Activated CD4-positive, alpha-beta T cell treated with anti-CD3 and anti-CD28 coated beads, Interleukin-2, amount 10 ng/mL, durations not matched to agents 24 days and 14 days (primary cell): ENCODE measurements at regions not wholly inside any gene's neighbourhood (a gene's known extent, or its start where the extent isn't known, plus 50 kb on each side); places are given as distances from the start of the nearest gene placed in this dataset.

ENCODE experiments used
- DNase-seq: peaks from one replicate; pipeline ENCODE4 v3.0.0; 2022
- H3K27ac Mint-ChIP-seq: one replicate; pipeline ENCODE4 v1.8.0; 2022; ENCODE audit warnings: mild to moderate bottlenecking, mixed read lengths
- H3K27me3 Mint-ChIP-seq: one replicate; pipeline ENCODE4 v1.8.0; 2022; ENCODE audit warnings: mixed read lengths
- H3K36me3 Mint-ChIP-seq: one replicate; pipeline ENCODE4 v1.8.0; 2022; ENCODE audit warnings: low read depth, mild to moderate bottlenecking, mixed read lengths
- H3K4me1 Mint-ChIP-seq: one replicate; pipeline ENCODE4 v1.8.0; 2021; ENCODE audit warnings: mixed read lengths
- H3K4me3 Mint-ChIP-seq: one replicate; pipeline ENCODE4 v1.8.0; 2022; ENCODE audit warnings: mild to moderate bottlenecking, moderate library complexity, mixed read lengths
- H3K9me3 Mint-ChIP-seq: one replicate; pipeline ENCODE4 v1.8.0; 2021; ENCODE audit warnings: mixed read lengths
- intact Hi-C: fragments of 100-400 bp; cut with micrococcal nuclease; formaldehyde crosslinking; loops from one replicate; pipeline ENCODE4 v1.15.1; 2023

DNA sequence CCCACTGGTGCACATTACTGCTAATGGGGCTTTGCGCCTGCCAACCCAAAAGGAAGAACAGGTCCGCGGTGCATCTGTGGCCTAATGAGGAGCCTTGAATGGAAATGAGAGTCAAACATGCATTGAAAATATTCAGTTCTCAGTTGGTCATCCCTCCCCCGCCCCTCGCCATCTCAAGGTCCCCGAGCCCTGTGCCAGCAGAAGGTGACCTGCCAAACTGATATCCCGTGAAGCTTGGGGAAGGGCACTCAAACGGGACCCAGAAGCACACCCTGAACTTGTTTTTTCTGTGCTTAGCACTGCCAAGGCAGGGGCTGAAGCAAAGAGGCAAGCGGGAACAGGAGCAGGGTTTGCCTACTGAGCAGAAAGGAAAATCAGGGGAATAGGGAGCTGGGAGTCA lies 67.9 kb upstream of the ZNF648 start:
- intact Hi-C loops = no loop called here
- H3K4me1 Mint-ChIP-seq = no peaks in the 10 kb centered on the region
- DNase-seq = no peak
- no peak overlapping the region for H3K4me3 Mint-ChIP-seq
- no peaks in the 10 kb centered on the region for H3K36me3 Mint-ChIP-seq
- H3K27ac Mint-ChIP-seq = no peak overlapping the region
- no peaks in the 10 kb centered on the region for H3K9me3 Mint-ChIP-seq
- peaks cover 9% of the 10 kb centered on the region for H3K27me3 Mint-ChIP-seq

DNA sequence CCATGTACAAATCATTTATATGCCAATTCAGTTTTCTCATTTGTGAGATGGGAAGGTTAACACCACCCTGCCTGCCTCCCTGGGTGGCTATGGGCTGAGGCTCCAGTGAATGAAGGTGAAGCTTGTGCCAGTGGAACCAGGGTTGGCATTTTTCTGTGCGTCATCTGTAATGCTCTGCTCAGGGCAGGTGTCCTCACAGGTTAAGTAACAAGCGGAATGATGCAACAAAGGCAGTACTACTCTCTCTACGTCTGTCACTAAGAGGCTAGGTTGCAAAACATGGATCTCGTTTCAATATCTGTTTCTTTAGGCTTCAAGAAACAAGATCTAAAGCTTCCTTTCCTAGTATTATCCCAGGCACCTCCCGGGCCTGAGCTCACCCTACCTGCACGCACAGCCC lies 67.0 kb upstream of the ZNF648 start:
- no peaks in the 10 kb centered on the region for H3K36me3 Mint-ChIP-seq
- no peak overlapping the region for H3K4me3 Mint-ChIP-seq
- intact Hi-C loops = no loop called here
- H3K27me3 Mint-ChIP-seq = peaks cover 9% of the 10 kb centered on the region
- DNase-seq = no peak
- H3K9me3 Mint-ChIP-seq = no peaks in the 10 kb centered on the region
- H3K4me1 Mint-ChIP-seq = no peaks in the 10 kb centered on the region
- no peak overlapping the region for H3K27ac Mint-ChIP-seq

DNA sequence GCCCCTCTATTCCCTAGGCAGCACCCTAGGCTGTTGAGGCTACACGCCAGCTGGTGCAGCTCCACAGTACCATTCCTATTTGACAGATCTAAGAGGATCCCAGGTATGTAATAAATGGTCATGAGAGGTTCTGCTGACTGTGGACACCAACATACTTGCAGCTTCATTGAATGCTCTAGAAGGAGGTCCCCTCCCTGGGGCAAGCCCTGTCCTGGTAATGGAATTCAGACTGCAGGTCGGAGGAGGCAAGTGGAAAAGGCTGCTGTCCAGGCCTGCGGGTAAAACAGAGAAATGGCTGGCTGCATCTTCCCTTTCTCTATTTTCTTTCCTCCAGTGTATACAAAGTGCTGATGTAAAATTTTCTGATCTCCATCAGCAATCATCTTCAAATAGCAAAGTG lies 66.1 kb upstream of the ZNF648 start:
- H3K27me3 Mint-ChIP-seq = peaks cover 9% of the 10 kb centered on the region
- H3K4me3 Mint-ChIP-seq = no peak overlapping the region
- intact Hi-C loops = no loop called here
- no peak for DNase-seq
- H3K4me1 Mint-ChIP-seq = no peaks in the 10 kb centered on the region
- no peaks in the 10 kb centered on the region for H3K9me3 Mint-ChIP-seq
- H3K27ac Mint-ChIP-seq = no peak overlapping the region
- H3K36me3 Mint-ChIP-seq = no peaks in the 10 kb centered on the region

- H3K27me3 Mint-ChIP-seq = peaks cover 13% of the 10 kb centered on the region
- no peak overlapping the region for H3K4me3 Mint-ChIP-seq
- intact Hi-C loops = no loop called here
- DNase-seq = no peak
- no peaks in the 10 kb centered on the region for H3K9me3 Mint-ChIP-seq
- no peaks in the 10 kb centered on the region for H3K4me1 Mint-ChIP-seq
- no peaks in the 10 kb centered on the region for H3K36me3 Mint-ChIP-seq
- no peak overlapping the region for H3K27ac Mint-ChIP-seq
These were observed 64.8 kb upstream of the ZNF648 start for GRCh38 chr1:182126272-182126800.

DNA sequence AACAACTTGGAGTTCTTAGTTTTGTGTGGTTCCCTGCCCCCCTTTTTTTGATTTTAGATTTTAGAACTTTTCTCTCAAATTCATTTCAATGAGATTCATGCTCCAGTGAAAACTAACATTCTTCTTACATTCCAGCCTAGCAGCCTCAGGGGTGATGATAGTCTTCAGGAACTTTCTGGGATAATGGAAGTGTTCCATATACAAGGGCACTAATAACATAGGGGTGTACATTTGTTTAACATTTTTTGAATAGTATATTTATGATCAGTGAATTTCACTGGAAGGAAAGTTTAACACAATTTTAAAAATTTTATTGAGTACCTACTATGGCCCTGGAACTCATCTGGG lies 61.4 kb upstream of the ZNF648 start:
- intact Hi-C loops = no loop called here
- DNase-seq = no peak
- H3K4me1 Mint-ChIP-seq = no peaks in the 10 kb centered on the region
- no peak overlapping the region for H3K4me3 Mint-ChIP-seq
- peaks cover 13% of the 10 kb centered on the region for H3K27me3 Mint-ChIP-seq
- no peaks in the 10 kb centered on the region for H3K36me3 Mint-ChIP-seq
- no peaks in the 10 kb centered on the region for H3K9me3 Mint-ChIP-seq
- no peak overlapping the region for H3K27ac Mint-ChIP-seq

DNA sequence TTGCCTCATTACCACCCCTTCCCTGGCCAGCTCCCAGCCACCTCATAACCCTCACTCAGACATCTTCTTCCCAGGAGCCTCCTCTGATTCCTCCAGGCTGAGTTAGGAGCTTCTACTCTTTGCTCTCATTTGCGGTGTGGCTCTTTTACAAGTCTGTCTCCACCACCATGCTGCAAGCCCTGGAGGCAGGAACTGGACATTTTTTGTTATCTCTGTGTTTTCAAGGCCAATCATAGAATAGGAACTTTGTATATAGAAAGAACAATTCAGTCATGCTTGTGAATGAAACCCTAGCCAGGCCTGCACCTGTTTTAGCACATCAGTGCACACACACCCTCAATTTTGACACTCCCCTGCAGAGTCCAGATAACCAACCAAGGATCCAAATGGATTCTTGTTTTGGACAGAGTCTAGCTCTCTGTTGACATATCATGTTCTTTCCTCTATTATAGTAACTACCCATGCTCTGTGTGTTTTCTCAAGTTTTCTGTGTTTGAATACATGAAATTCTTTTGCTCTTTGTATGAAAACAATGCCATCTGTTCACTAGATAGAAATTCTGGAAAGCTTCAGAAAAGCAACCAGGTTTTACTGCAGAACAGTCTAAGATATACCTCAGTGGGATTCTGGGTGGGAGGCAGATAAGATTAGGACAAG lies 60.9 kb upstream of the ZNF648 start:
- peaks cover 15% of the 10 kb centered on the region for H3K27me3 Mint-ChIP-seq
- H3K36me3 Mint-ChIP-seq = no peaks in the 10 kb centered on the region
- H3K4me3 Mint-ChIP-seq = no peak overlapping the region
- no peaks in the 10 kb centered on the region for H3K4me1 Mint-ChIP-seq
- DNase-seq = no peak
- intact Hi-C loops = no loop called here
- H3K27ac Mint-ChIP-seq = no peak overlapping the region
- H3K9me3 Mint-ChIP-seq = no peaks in the 10 kb centered on the region

DNA sequence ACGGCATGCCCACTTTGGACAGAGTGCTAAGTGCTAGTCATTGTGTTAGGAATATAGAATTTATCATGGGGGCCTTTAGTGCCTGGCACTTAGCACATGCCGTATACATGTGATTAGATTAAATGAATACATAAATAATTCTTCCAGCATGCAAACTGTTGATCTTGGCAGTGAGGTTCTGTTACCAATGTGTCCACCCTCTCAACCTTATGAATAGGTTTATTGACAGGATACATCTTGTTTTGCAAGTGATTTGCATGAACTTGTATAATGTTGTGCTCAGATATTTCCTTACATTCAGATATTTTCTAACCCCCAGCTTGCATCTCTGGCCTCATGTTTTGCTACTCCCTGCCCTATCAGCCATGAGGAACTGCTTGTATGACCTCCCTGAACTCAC lies 60.3 kb upstream of the ZNF648 start:
- no peaks in the 10 kb centered on the region for H3K36me3 Mint-ChIP-seq
- no peak overlapping the region for H3K4me3 Mint-ChIP-seq
- intact Hi-C loops = no loop called here
- H3K27ac Mint-ChIP-seq = no peak overlapping the region
- H3K9me3 Mint-ChIP-seq = no peaks in the 10 kb centered on the region
- no peaks in the 10 kb centered on the region for H3K4me1 Mint-ChIP-seq
- no peak for DNase-seq
- peaks cover 17% of the 10 kb centered on the region for H3K27me3 Mint-ChIP-seq

- H3K27ac Mint-ChIP-seq = no peak overlapping the region
- H3K9me3 Mint-ChIP-seq = no peaks in the 10 kb centered on the region
- no peak for DNase-seq
- no peaks in the 10 kb centered on the region for H3K4me1 Mint-ChIP-seq
- peaks cover 21% of the 10 kb centered on the region for H3K27me3 Mint-ChIP-seq
- intact Hi-C loops = no loop called here
- no peaks in the 10 kb centered on the region for H3K36me3 Mint-ChIP-seq
- H3K4me3 Mint-ChIP-seq = no peak overlapping the region
These were observed 59.1 kb upstream of the ZNF648 start for GRCh38 chr1:182120411-182121258.

- Mint-ChIP-seq H3K36me3 (no peaks in the 10 kb centered on the region), H3K27me3 (peaks cover 20% of the 10 kb centered on the region), H3K9me3 (no peaks in the 10 kb centered on the region), H3K4me3 (no peak overlapping the region), H3K27ac (no peak overlapping the region), H3K4me1 (no peaks in the 10 kb centered on the region)
- intact Hi-C loops = no loop called here
- DNase-seq = no peak
These were observed 58.1 kb upstream of the ZNF648 start for GRCh38 chr1:182119631-182120030.

DNA sequence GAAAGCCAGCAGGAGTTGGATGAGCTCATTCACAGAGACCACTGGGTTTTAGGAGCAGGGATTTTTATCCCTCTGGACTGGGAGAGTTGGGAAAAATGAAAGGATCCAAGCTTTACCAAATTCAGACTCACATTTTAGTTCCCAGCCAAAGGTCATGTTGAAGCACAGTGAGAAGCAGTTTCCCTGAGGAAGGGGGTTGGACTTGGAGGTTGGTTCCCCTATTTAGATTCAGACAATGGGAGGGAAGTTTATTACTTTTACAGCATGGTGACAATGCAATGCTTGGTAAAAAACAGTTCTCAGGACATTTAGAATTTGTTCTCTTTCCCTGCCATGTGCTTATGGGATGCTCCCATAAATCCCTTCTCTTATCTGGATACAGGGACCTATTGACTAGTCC lies 57.3 kb upstream of the ZNF648 start:
- no peaks in the 10 kb centered on the region for H3K4me1 Mint-ChIP-seq
- no peak for DNase-seq
- intact Hi-C loops = no loop called here

GRCh38 chr1:182114627-182115023 lies 53.1 kb upstream of the ZNF648 start:
- Mint-ChIP-seq H3K36me3 (no peaks in the 10 kb centered on the region), H3K27ac (no peak overlapping the region), H3K4me1 (peaks cover 3% of the 10 kb centered on the region), H3K27me3 (peaks cover 33% of the 10 kb centered on the region), H3K4me3 (no peak overlapping the region), H3K9me3 (no peaks in the 10 kb centered on the region)
- no peak for DNase-seq
- intact Hi-C loops = no loop called here

More for the DNA sequence above, 57.3 kb upstream of the ZNF648 start:
- H3K4me3 Mint-ChIP-seq = no peak overlapping the region
- H3K36me3 Mint-ChIP-seq = no peaks in the 10 kb centered on the region
- H3K27ac Mint-ChIP-seq = no peak overlapping the region
- peaks cover 24% of the 10 kb centered on the region for H3K27me3 Mint-ChIP-seq
- no peaks in the 10 kb centered on the region for H3K9me3 Mint-ChIP-seq

DNA sequence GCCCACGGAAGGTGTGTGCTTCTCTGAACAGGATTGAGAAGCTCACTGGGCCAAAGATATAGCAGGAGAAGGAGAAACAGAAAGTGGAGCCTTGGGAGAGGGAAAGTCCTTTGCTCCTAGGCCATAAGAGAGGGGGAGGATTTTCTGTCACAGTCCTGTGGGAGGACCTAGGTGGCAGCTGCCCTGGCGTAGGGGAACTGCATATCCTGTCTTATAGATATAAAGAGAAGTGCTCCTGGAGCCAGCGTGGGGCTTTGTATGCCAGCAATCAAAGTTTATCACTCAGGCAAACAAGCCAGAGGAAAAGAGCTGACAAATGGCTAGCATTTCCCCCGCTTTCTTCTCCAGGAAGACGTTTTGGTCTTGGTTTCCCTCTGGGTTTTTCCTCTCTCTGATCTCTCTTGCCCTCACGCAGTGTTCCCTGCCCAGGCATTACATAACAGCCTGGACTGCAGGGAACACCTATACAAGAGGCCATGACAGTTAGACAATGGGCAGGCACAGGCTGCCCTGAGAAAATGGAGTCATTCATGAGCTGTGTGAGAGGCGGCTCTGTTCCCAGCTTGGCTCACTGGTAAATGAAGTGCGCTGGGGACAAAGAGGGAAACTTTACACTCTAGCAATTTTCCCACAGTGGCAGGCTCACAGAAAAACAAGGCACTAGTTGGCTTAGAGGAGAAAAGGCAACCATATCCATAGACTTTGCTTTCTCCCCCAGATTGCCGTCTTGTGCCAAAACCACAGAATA lies 52.5 kb upstream of the ZNF648 start:
- Mint-ChIP-seq H3K9me3 (no peaks in the 10 kb centered on the region), H3K4me1 (peaks cover 3% of the 10 kb centered on the region), H3K36me3 (no peaks in the 10 kb centered on the region), H3K27me3 (peaks cover 33% of the 10 kb centered on the region), H3K27ac (no peak overlapping the region), H3K4me3 (no peak overlapping the region)
- no peak for DNase-seq
- intact Hi-C loops = no loop called here

GRCh38 chr1:182111496-182111895 lies 50.0 kb upstream of the ZNF648 start:
- Mint-ChIP-seq H3K4me1 (peaks cover 3% of the 10 kb centered on the region), H3K4me3 (no peak overlapping the region), H3K36me3 (no peaks in the 10 kb centered on the region), H3K27me3 (peaks cover 37% of the 10 kb centered on the region), H3K9me3 (peaks cover 8% of the 10 kb centered on the region), H3K27ac (no peak overlapping the region)
- intact Hi-C loops = no loop called here
- no peak for DNase-seq
